Testis (tissue), 2 donors: ENCODE measurements at regions not wholly inside any gene's neighbourhood (a gene's known extent, or its start where the extent isn't known, plus 50 kb on each side); places are given as distances from the start of the nearest gene placed in this dataset.

ENCODE experiments used
- DNase-seq: peaks from one replicate; pipeline ENCODE4 v3.0.0-alpha.2; 2019
- H3K27ac ChIP-seq, 2 donors: fragments of 200-600 bp; sonication (generic); one replicate each; pipeline ENCODE4 v1.5.1; 2019
- H3K27me3 ChIP-seq: fragments of 200-600 bp; sonication (generic); one replicate; pipeline ENCODE4 v1.5.1; 2019
- H3K36me3 ChIP-seq: fragments of 200-600 bp; sonication (generic); one replicate; pipeline ENCODE4 v1.5.1; 2017; ENCODE audit warnings: low read depth; ENCODE audit errors: missing control alignments
- H3K4me1 ChIP-seq: fragments of 200-600 bp; sonication (generic); one replicate; pipeline ENCODE4 v1.5.1; 2019
- H3K4me3 ChIP-seq, 2 donors: fragments of 200-600 bp; sonication (generic); one replicate each; pipeline ENCODE4 v1.5.1; 2017 to 2019
- H3K9me3 ChIP-seq: fragments of 200-600 bp; sonication (generic); one replicate; pipeline ENCODE4 v1.5.1; 2017
- POLR2A ChIP-seq: fragments of 450-650 bp; IDR thresholded peaks from one replicate; pipeline ENCODE4 v1.6.1; 2017; ENCODE audit warnings: antibody characterized with exemption, mild to moderate bottlenecking, moderate library complexity
- WGBS, 2 donors: methylation state at CpG; one replicate each; pipeline ENCODE4 v1.1.5; 2018; 5-methylcytosine and 5-hydroxymethylcytosine counted together
- intact Hi-C: fragments of 100-400 bp; cut with DNase I; formaldehyde crosslinking; loops from one replicate; pipeline ENCODE4 v1.15.1; 2023; ENCODE audit warnings: low total_unique reads
- TF ChIP-seq, protein P1 (sequence below), 3 experiments: fragments of 450-650 bp in 2 of 3; fragments of 200-600 bp in 1 of 3; sonication (generic) in 1 of 3; IDR thresholded peaks; one replicate each; pipeline ENCODE4 v1.5.1; 2016 to 2019; ENCODE audit warnings: antibody characterized with exemption in 3 of 3, mild to moderate bottlenecking in 2 of 3, moderate library complexity in 1 of 3

DNA sequence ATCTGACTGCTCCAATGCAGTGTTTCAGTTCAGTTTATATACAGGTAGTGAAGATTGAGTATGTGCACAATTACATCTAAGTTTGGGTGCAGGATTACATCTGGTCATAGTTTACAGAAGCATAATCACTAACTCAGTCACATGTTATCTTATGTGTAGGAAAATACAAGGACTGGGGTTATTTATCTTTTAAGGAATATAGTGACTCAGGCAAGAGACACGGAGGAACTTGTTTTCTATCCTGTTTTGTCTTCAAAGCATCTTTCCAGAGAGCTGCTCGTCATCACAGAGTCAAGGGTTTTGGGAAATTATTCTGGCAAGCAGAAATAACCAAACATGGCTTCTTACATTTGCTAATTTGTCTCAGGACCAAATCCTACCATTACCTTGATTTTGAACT lies 1371.5 kb upstream of the TMEFF2 start:
- DNase-seq: no peak
- WGBS, 2 donors: 60 to 65% methylated on average over 2 of the region's 2 CpGs
- no peaks in the 10 kb centered on the region for H3K4me1 ChIP-seq
- no peaks in the 10 kb centered on the region for H3K36me3 ChIP-seq
- H3K4me3 ChIP-seq: no peak overlapping the region
- H3K9me3 ChIP-seq: no peaks in the 10 kb centered on the region
- intact Hi-C loops: no loop called here
- TF ChIP-seq, protein P1, sequence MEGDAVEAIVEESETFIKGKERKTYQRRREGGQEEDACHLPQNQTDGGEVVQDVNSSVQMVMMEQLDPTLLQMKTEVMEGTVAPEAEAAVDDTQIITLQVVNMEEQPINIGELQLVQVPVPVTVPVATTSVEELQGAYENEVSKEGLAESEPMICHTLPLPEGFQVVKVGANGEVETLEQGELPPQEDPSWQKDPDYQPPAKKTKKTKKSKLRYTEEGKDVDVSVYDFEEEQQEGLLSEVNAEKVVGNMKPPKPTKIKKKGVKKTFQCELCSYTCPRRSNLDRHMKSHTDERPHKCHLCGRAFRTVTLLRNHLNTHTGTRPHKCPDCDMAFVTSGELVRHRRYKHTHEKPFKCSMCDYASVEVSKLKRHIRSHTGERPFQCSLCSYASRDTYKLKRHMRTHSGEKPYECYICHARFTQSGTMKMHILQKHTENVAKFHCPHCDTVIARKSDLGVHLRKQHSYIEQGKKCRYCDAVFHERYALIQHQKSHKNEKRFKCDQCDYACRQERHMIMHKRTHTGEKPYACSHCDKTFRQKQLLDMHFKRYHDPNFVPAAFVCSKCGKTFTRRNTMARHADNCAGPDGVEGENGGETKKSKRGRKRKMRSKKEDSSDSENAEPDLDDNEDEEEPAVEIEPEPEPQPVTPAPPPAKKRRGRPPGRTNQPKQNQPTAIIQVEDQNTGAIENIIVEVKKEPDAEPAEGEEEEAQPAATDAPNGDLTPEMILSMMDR (IDR thresholded peaks at IDR 0.05): no peak
- no peak for TF ChIP-seq POLR2A
- H3K27me3 ChIP-seq: no peaks in the 10 kb centered on the region
- no peak overlapping the region for H3K27ac ChIP-seq

DNA sequence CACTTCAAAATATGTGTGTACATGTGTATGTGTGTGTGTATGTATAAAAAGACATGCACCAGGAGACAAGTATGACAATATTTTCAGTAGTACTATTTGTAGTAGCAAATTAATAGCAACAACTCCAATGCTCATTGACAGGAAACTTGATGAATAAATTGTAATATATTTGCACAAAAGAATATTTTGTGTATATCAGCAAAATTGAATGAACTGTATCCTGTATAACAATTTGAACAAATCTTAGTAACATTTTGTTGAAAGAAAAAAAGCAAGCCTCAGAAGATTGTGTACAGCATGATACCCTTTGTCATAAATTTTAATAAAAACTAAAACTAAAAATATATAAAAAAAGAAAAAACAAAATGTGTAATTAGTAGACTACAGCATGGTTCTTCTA lies 1367.3 kb upstream of the TMEFF2 start:
- no peak for DNase-seq
- no peaks in the 10 kb centered on the region for H3K4me1 ChIP-seq
- no peaks in the 10 kb centered on the region for H3K36me3 ChIP-seq
- H3K4me3 ChIP-seq: no peak overlapping the region
- no peaks in the 10 kb centered on the region for H3K9me3 ChIP-seq
- H3K27me3 ChIP-seq: no peaks in the 10 kb centered on the region
- no peak for TF ChIP-seq POLR2A
- TF ChIP-seq, protein P1 (IDR thresholded peaks at IDR 0.05): no peak
- H3K27ac ChIP-seq: no peak overlapping the region
- intact Hi-C loops: no loop called here

DNA sequence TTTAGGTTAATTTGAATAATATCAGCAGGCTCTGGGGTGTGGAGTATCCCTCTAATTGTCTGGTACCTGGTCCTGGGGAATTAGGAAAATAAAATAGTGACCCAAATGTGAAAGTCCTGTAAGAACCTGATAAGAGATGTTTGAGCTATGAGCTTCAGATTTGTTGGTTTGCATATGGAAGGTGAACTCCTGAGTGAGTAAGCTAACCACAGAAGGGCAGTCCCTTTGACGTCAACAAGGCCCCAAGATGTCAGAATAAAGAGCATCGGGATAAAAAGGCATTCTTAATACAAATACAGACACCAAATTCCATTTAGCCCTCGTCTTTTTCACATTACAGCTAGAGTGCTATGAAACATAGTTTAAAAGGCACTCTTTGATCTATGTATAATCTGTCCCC lies 1366.3 kb upstream of the TMEFF2 start:
- 75 to 87% methylated on average over 3 of the region's 3 CpGs for WGBS, 2 donors
- no peak for DNase-seq
- H3K27ac ChIP-seq: no peak overlapping the region
- intact Hi-C loops: no loop called here
- no peaks in the 10 kb centered on the region for H3K9me3 ChIP-seq
- H3K36me3 ChIP-seq: no peaks in the 10 kb centered on the region
- H3K27me3 ChIP-seq: no peaks in the 10 kb centered on the region
- no peak overlapping the region for H3K4me3 ChIP-seq
- TF ChIP-seq, protein P1 (IDR thresholded peaks at IDR 0.05): no peak
- no peak for TF ChIP-seq POLR2A
- no peaks in the 10 kb centered on the region for H3K4me1 ChIP-seq

DNA sequence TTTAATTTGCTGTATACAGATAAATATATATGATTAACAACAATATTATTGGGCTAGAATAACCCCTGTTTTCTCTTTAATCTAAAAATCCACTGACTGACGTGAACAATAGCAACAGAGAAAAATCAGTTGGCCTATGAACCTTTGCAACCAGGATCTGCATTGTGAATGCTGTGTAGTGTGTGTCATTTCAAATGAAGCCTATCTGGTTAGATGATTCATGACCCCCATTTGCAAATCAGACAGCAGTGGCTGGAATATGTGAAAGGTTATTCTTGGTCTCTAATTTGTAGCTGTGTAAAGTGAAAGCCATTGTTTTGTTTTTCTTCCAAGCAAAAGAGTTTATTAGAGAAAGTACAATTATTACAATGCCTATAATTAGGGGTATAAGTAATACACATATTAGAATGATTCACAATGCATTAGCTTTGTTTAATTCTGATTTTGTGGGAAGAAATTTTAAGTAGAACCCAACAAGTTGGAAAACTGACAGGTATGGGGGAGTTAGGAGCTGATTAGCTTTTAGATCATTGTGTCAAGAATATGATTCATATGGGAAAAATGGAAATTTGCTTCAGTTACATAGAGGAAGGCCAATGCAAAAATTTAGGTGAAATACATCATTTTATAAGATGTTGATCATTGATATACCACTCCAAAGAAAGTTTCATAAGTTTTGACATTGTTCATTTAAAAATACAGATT lies 1362.2 kb upstream of the TMEFF2 start:
- H3K4me1 ChIP-seq: no peaks in the 10 kb centered on the region
- H3K4me3 ChIP-seq: no peak overlapping the region
- no peak overlapping the region for H3K27ac ChIP-seq
- intact Hi-C loops: no loop called here
- no peaks in the 10 kb centered on the region for H3K36me3 ChIP-seq
- no peak for DNase-seq
- no peak for TF ChIP-seq POLR2A
- H3K9me3 ChIP-seq: no peaks in the 10 kb centered on the region
- WGBS, 2 donors: 63 to 66% methylated on average over 1 of the region's 1 CpG
- H3K27me3 ChIP-seq: no peaks in the 10 kb centered on the region

DNA sequence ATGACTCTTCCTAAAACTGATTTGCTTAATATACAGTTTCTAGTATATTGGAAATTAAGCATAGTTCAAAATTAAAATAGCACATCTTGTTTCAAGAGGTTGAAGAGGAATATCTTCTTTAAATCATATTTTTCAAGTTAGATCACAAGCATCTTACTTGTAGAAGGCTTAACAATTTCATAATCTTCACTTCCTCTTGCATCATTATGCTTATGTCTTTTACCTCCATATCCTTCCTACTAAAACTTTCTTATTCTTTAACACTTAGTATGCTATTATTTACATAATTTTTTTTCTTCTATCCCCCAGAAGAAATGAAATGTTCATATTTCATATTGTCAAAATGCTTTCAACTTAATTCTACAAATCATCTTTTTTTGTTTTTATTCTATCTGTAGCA lies 1354.9 kb upstream of the TMEFF2 start:
- H3K4me3 ChIP-seq: no peak overlapping the region
- H3K4me1 ChIP-seq: no peaks in the 10 kb centered on the region
- no peaks in the 10 kb centered on the region for H3K9me3 ChIP-seq
- intact Hi-C loops: no loop called here
- no peak overlapping the region for H3K27ac ChIP-seq
- TF ChIP-seq POLR2A: no peak
- TF ChIP-seq, protein P1 (IDR thresholded peaks at IDR 0.05): no peak
- H3K27me3 ChIP-seq: no peaks in the 10 kb centered on the region
- no peaks in the 10 kb centered on the region for H3K36me3 ChIP-seq
- DNase-seq: no peak
